GM19328 (cell line): ENCODE measurements at regions not wholly inside any gene's neighbourhood (a gene's known extent, or its start where the extent isn't known, plus 50 kb on each side); places are given as distances from the start of the nearest gene placed in this dataset.

Experiments used
- ATAC-seq: cut with Tn5 transposase; IDR thresholded peaks from one replicate; pipeline ENCODE4 v1.9.1; 2021; ENCODE audit warnings: mild to moderate bottlenecking, moderate library complexity; ENCODE audit not compliant: unreplicated experiment

DNA sequence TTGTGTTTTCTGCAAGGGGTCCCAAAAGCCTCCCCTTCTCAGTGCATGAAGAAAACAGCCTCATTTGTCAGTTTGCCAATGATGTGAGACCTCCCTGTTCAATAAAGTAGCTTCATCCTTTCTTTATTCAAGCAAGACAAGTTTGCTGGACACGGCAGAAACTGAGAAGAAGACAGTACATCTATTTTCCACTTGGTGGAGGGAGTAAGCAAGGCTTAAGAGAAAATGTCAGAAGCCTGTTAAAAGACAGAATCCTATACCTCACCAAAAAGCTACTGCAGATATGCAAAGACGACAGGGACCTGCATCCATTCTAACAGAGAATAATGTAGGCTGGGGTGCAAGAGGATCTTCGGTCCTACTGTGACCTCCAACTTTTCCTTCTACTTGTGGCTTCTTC, 506.8 kb upstream of the VRK2 start:
- ATAC-seq, result no peak

GRCh38 chr2:57542081-57542480, 504.5 kb upstream of the VRK2 start:
- ATAC-seq, result no peak

GRCh38 chr2:57543211-57543610, 503.4 kb upstream of the VRK2 start:
- no peak for ATAC-seq

DNA sequence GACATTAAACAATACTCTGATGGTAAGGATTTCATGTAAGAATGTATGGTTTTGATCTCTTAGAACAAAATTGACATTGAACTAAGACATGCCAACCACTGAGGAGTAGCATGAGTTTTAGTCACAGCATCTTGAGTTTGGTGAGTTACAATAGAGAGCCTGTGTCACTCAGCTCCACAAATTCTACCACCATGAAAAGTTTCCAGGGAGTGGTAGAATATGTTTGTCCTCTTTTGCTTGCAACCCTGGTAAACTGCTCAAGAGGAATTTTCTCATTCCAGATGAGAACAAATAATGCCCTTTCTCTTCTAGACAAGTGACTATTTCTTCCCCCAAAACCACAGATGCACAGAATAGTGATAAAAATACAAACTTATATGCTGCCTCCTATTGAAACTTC, 502.0 kb upstream of the VRK2 start:
- no peak for ATAC-seq

DNA sequence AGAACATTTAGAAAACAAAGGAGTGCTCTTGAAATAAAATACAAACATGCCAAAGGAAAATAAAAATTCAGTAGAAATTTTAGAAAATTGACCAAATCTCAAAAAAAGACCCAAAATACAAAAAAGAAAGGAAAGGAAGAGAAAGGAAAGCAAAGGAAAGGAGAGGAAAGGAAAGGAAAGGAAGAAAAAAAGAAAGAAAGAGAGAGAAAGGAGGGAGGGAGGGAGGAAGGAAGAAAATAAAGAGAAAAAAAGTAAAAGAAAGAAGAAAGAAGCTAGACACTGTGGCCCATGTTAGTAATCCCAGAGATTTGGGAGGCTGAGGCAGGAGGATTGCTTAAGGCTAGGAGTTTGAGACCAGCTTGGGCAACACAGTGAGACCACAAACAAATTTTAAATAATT, 500.1 kb upstream of the VRK2 start:
- no peak for ATAC-seq

- ATAC-seq, result peak; percentile 61
Measured at GRCh38 chr2:57549642-57550102, 496.9 kb upstream of the VRK2 start.

GRCh38 chr2:57550912-57551311, 495.7 kb upstream of the VRK2 start:
- no peak for ATAC-seq

DNA sequence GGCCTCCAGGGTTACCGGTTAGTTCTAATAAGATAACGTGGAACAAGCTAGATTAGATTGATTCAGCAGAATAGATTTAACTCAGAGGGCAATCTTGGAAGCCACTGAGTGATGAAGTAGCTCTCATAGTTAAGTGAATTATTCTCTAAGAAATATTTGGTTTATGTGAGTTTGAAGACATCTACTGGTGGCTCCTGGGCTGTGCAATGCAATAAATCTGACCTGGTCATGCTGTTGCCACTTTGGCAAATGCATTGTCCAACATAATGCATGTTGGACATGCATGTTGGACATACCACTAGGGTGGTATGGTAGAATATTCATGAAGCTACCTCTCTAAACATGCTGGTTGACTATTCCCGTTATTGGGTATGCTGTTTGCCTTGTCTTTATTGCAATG, 493.7 kb upstream of the VRK2 start:
- ATAC-seq, result no peak

- ATAC-seq, result no peak
Measured at GRCh38 chr2:57554348-57554747, 492.3 kb upstream of the VRK2 start.

- ATAC-seq, result no peak
Measured at GRCh38 chr2:57558312-57558711, 488.3 kb upstream of the VRK2 start.

- no peak for ATAC-seq
Measured at GRCh38 chr2:57562495-57562894, 484.1 kb upstream of the VRK2 start.

GRCh38 chr2:57563015-57563414, 483.6 kb upstream of the VRK2 start:
- no peak for ATAC-seq

DNA sequence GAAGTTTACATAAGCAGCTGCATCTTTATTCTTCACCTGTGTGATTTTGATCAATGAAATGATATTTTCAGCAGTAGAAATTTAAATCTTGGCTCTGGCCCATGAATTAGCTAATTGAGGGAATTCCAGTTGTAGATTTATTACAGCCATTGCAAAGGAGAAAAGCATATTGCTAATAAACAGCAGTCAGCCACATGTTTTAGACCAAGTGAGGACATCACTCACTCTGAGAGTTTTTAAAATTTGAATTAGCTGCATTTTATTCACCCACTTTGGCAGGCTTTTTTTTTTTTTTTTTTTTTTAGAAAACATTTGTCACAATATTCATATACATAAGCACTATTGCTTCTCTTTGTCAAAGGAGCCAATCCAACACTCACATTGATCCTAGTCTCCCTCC, 479.4 kb upstream of the VRK2 start:
- no peak for ATAC-seq

DNA sequence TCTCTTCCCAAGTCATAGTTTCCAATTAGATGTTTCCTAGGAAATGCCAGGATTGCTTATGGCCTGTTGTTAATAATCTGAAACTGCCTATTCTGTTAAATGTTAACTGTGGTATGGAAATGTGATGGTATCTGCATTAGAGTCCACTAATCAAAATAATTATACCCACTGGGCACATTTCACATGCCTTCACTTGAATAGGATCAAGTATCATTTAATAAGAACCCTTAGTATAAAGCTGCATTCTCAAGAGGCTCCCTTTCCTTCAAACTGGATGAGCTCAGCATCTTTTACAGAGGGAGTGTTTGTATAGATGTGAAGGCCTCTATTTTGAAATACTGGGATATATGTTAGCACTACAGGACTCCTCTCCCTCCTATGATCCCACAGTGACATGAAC, 477.2 kb upstream of the VRK2 start:
- no peak for ATAC-seq

- ATAC-seq, result no peak
Measured at GRCh38 chr2:57570961-57571360, 475.6 kb upstream of the VRK2 start.

GRCh38 chr2:57575700-57576268, 470.8 kb upstream of the VRK2 start:
- no peak for ATAC-seq

- ATAC-seq, result no peak
Measured at GRCh38 chr2:57576983-57577382, 469.6 kb upstream of the VRK2 start.

DNA sequence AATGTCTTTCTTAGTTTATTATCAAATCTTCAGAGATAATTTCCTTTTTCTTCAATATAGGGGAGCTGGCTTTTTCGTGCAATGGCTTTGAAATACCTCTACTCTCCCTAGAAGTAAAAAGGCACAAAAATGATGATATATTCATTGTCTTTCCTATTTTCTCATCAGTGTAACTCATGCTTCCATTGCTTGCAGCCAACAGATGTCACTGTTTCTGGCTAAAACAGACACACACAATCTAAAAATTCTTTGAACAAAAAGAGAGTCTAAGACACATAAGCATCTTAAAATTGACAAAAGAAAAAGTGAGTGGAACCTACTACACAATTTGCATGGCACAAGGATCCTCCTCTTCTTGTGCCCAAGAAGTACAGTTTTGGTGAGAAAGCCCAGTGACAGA, 448.7 kb upstream of the VRK2 start:
- no peak for ATAC-seq

- no peak for ATAC-seq
Measured at GRCh38 chr2:57598551-57598950, 448.1 kb upstream of the VRK2 start.

- no peak for ATAC-seq
Measured at GRCh38 chr2:57602733-57603132, 443.9 kb upstream of the VRK2 start.

GRCh38 chr2:57614988-57615387, 431.6 kb upstream of the VRK2 start:
- ATAC-seq, result no peak

- ATAC-seq, result no peak
Measured at GRCh38 chr2:57615855-57616556, 430.6 kb upstream of the VRK2 start.

- no peak for ATAC-seq
Measured at GRCh38 chr2:57617318-57617717, 429.3 kb upstream of the VRK2 start.
